Activated CD8-positive, alpha-beta T cell treated with anti-CD3 and anti-CD28 coated beads for 36 hours (primary cell): ENCODE measurements at regions not wholly inside any gene's neighbourhood (a gene's known extent, or its start where the extent isn't known, plus 50 kb on each side); places are given as distances from the start of the nearest gene placed in this dataset.

Experiments used
- ATAC-seq: fragments of 200-7000 bp; cut with Tn5 transposase; one replicate; pipeline ENCODE4 v1.10.0; 2021; ENCODE audit warnings: mild to moderate bottlenecking, moderate library complexity
- CTCF ChIA-PET: fragments of 350-600 bp; sonication (Branson Sonifier 250); formaldehyde crosslinking; loops from one replicate; lab custom pipeline; 2021; ENCODE audit warnings: antibody characterized with exemption; lab: Charles Lee
- POLR2A ChIA-PET: fragments of 350-600 bp; sonication (Branson Sonifier 250); formaldehyde crosslinking; loops from one replicate; lab custom pipeline; 2021; ENCODE audit warnings: antibody characterized with exemption; lab: Charles Lee
- DNase-seq: peaks from one replicate; pipeline ENCODE4 v3.0.0-alpha.2; 2020
- H3K27ac Mint-ChIP-seq: one replicate; pipeline ENCODE4 v1.8.0; 2021; ENCODE audit warnings: mild to moderate bottlenecking, mixed read lengths
- H3K27me3 Mint-ChIP-seq: one replicate; pipeline ENCODE4 v1.8.0; 2021; ENCODE audit warnings: mixed read lengths
- H3K36me3 Mint-ChIP-seq: one replicate; pipeline ENCODE4 v1.8.0; 2021; ENCODE audit warnings: low read depth, mixed read lengths
- H3K4me1 Mint-ChIP-seq: one replicate; pipeline ENCODE4 v1.8.0; 2021; ENCODE audit warnings: low read depth, mixed read lengths
- H3K4me3 Mint-ChIP-seq: one replicate; pipeline ENCODE4 v1.8.0; 2021; ENCODE audit warnings: mild to moderate bottlenecking, moderate library complexity, mixed read lengths
- H3K9me3 Mint-ChIP-seq: one replicate; pipeline ENCODE4 v1.8.0; 2021; ENCODE audit warnings: mixed read lengths
- intact Hi-C: fragments of 100-400 bp; cut with micrococcal nuclease; formaldehyde crosslinking; loops from one replicate; pipeline ENCODE4 v1.10.0; 2022
- TF ChIP-seq, protein P1 (sequence below): fragments of 200-600 bp; IDR thresholded peaks from one replicate; pipeline ENCODE4 v1.8.0; 2022; ENCODE audit warnings: antibody characterized with exemption, mild to moderate bottlenecking

DNA sequence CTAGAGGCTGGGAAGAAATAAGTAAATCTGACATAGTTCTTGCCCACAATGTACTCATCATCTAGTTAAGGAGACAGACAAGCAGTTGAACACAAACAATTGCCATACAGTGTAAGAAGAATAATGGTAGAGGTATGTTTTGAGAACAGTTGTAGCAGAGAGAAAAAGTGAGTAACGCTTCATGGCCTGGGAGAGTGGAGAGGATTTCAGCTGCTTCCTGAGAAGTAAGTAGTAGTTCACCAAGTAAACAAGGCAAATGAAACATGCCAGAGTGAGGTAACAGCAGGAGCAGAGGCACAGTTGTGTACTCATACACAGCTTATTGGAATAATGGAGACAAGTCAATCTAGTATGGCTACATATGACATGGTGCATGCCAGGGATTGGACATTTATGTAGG is 53.6 kb upstream of the RAP2C start:
- Mint-ChIP-seq H3K9me3 (no peaks in the 10 kb centered on the region), H3K4me3 (no peak overlapping the region), H3K27ac (no peak overlapping the region), H3K4me1 (peaks cover 11% of the 10 kb centered on the region), H3K36me3 (no peaks in the 10 kb centered on the region), H3K27me3 (no peaks in the 10 kb centered on the region)
- intact Hi-C loops = no loop called here
- ChIA-PET CTCF (no interaction called here), POLR2A (no interaction called here)
- ATAC-seq (no peak), DNase-seq (no peak)
- TF ChIP-seq, protein P1, sequence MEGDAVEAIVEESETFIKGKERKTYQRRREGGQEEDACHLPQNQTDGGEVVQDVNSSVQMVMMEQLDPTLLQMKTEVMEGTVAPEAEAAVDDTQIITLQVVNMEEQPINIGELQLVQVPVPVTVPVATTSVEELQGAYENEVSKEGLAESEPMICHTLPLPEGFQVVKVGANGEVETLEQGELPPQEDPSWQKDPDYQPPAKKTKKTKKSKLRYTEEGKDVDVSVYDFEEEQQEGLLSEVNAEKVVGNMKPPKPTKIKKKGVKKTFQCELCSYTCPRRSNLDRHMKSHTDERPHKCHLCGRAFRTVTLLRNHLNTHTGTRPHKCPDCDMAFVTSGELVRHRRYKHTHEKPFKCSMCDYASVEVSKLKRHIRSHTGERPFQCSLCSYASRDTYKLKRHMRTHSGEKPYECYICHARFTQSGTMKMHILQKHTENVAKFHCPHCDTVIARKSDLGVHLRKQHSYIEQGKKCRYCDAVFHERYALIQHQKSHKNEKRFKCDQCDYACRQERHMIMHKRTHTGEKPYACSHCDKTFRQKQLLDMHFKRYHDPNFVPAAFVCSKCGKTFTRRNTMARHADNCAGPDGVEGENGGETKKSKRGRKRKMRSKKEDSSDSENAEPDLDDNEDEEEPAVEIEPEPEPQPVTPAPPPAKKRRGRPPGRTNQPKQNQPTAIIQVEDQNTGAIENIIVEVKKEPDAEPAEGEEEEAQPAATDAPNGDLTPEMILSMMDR = no peak

DNA sequence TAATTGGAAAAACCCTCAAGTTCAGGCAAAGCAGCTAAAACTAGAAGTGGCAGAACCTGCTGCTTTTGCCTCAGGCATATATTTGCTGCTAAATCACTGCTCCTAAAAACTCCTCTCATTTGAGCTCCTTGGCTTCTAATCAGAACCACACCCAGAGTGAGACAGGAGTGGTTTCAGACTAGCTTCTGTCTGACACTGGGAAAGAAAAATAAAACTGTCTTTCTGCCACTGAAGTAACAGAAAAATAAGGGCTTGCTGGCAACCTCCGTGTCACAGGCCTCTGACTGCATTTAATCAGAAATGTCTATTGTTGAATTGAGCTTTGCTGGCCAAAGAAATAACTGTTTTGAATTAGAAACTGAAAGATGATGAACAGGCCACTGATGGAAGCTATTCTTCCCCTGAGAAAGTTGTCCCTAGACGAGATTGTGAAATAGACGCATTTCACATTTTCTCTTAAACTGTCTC is 52.1 kb upstream of the RAP2C start:
- H3K9me3 Mint-ChIP-seq = no peaks in the 10 kb centered on the region
- intact Hi-C loops = no loop called here
- CTCF ChIA-PET = interaction anchor here (2.7 kb wide), 1 partner anchor 22 kb away, joined by 14 read pairs; no protein-coding TSS in a partner anchor

DNA sequence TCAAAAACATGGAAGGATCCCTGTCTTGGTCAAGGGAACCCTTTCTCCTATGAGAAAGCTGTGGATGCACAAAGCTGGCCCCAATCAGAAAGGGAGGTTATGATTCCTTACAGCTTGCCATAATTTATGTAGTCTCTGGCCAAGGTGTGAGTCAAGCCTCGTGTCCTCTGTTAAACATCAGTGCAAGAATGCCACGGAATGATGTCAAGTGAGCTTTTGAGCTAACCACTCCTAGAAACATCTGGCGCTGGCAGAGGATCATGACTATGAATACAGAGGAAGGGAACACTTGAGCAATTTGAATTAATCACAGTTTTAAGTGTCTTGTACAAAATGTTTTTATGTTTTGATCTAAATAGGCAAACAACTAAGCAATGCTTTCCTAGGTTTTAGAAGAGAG is 51.5 kb upstream of the RAP2C start:
- ChIA-PET POLR2A (no interaction called here), CTCF (interaction anchor here (2.7 kb wide), 1 partner anchor 23 kb away, joined by 14 read pairs; no protein-coding TSS in a partner anchor)
- no peaks in the 10 kb centered on the region for H3K9me3 Mint-ChIP-seq
- no peak for DNase-seq
- ATAC-seq = no peak
- H3K27ac Mint-ChIP-seq = no peak overlapping the region
- TF ChIP-seq, protein P1 = no peak
- H3K4me3 Mint-ChIP-seq = no peak overlapping the region
- no peaks in the 10 kb centered on the region for H3K36me3 Mint-ChIP-seq
- H3K27me3 Mint-ChIP-seq = no peaks in the 10 kb centered on the region
- peaks cover 23% of the 10 kb centered on the region for H3K4me1 Mint-ChIP-seq
- intact Hi-C loops = no loop called here

More for the DNA sequence above, 52.1 kb upstream of the RAP2C start:
- Mint-ChIP-seq H3K36me3 (no peaks in the 10 kb centered on the region), H3K27me3 (no peaks in the 10 kb centered on the region), H3K4me3 (no peak overlapping the region), H3K27ac (no peak overlapping the region), H3K4me1 (peaks cover 22% of the 10 kb centered on the region)
- POLR2A ChIA-PET = no interaction called here
- TF ChIP-seq, protein P1 = no peak
- ATAC-seq (no peak), DNase-seq (no peak)

DNA sequence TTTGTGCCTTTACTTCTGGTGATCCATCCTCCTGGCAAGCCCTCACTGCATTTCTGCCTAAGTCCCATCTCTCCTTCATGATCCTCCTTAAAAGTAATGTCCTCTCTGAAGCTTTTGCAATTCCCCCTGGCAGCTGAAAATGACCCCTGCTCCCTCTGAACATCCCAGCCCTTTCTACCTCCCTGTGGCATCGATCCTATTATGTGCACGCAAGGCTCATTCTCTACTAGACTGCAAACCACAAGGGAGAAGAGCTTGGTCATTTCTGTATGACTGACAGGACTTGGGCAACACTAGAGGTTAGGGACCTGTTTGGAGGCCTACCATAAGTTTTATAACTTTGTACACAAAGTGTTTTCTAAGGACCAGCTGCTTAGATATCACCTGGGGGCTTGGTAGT is 50.8 kb upstream of the RAP2C start:
- ATAC-seq (no peak), DNase-seq (no peak)
- intact Hi-C loops = no loop called here
- Mint-ChIP-seq H3K9me3 (no peaks in the 10 kb centered on the region), H3K27ac (no peak overlapping the region), H3K36me3 (no peaks in the 10 kb centered on the region), H3K4me3 (no peak overlapping the region), H3K27me3 (no peaks in the 10 kb centered on the region), H3K4me1 (peaks cover 23% of the 10 kb centered on the region)
- TF ChIP-seq, protein P1 = no peak
- ChIA-PET POLR2A (no interaction called here), CTCF (interaction anchor here (2.7 kb wide), 1 partner anchor 23 kb away, joined by 14 read pairs; no protein-coding TSS in a partner anchor)
